IPS DF 6.9 (cell line): ENCODE measurements at regions not wholly inside any gene's neighbourhood (a gene's known extent, or its start where the extent isn't known, plus 50 kb on each side); places are given as distances from the start of the nearest gene placed in this dataset.

Experiments
- DNase-seq: peaks from one replicate; pipeline ENCODE4 v3.0.0-alpha.2; 2013; ENCODE audit warnings: low read depth, low spot score
- H3K27ac ChIP-seq: one replicate; pipeline ENCODE4 v1.5.1; 2013; ENCODE audit warnings: low read length, control low read depth
- H3K27me3 ChIP-seq: 2 replicates; pipeline ENCODE4 v1.6.1; 2013; ENCODE audit warnings: mild to moderate bottlenecking, low read length; ENCODE audit not compliant: control insufficient read depth, insufficient read depth
- H3K36me3 ChIP-seq: 2 replicates; pipeline ENCODE4 v1.6.1; 2013; ENCODE audit warnings: low read length; ENCODE audit not compliant: control insufficient read depth, insufficient read depth
- H3K4me1 ChIP-seq: 2 replicates; pipeline ENCODE4 v1.6.1; 2013; ENCODE audit warnings: low read length; ENCODE audit not compliant: control insufficient read depth, insufficient read depth
- H3K4me3 ChIP-seq: 2 replicates; pipeline ENCODE4 v1.5.1; 2013; ENCODE audit warnings: mild to moderate bottlenecking, low read length
- H3K9me3 ChIP-seq: 2 replicates; pipeline ENCODE4 v1.6.1; 2013; ENCODE audit warnings: low read length, inconsistent platforms; ENCODE audit not compliant: control insufficient read depth, insufficient read depth
- WGBS: extraction: QIAGEN DNeasy Blood & Tissue Kit; methylation state at CpG from one replicate; pipeline ENCODE4 v1.1.7; 2013; ENCODE audit warnings: mixed read lengths, missing lambda C conversion rate; ENCODE audit not compliant: insufficient read length, insufficient coverage; 5-methylcytosine and 5-hydroxymethylcytosine counted together

GRCh38 chr20:56829788-56830385 lies 200.8 kb downstream of the TFAP2C start:
- no peaks in the 10 kb centered on the region for H3K9me3 ChIP-seq
- H3K27ac ChIP-seq, result no peak overlapping the region
- no peak for DNase-seq
- no CpG with 5 or more reads among the region's 17 CpGs for WGBS
- no peak overlapping the region for H3K4me3 ChIP-seq
- no peaks in the 10 kb centered on the region for H3K36me3 ChIP-seq
- no peaks in the 10 kb centered on the region for H3K27me3 ChIP-seq
- H3K4me1 ChIP-seq, result peaks cover 7% of the 10 kb centered on the region; the same call in 1 of the 2 replicates

DNA sequence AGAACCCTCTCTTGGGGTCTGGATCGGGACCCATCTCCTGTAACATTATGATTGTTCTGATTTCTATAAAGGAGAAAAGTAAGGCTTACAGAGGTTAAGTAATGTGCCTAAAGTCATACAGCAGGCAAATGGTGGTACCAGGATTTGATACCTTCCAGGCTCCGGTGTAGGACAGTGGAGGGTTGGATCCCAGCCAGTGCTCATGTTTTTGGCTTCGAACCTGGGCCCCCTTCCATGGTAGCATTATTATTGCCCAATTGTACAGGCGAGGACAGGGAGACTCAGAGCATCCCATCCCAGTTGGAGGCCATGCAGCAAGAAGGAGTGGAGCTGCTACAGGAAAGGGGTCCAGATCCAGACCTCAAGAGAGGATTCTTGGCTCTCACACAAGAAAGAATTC lies 202.7 kb downstream of the TFAP2C start:
- Histone ChIP-seq H3K9me3 (no peaks in the 10 kb centered on the region), H3K4me1 (peaks cover 7% of the 10 kb centered on the region; the same call in 1 of the 2 replicates), H3K4me3 (no peak overlapping the region), H3K36me3 (no peaks in the 10 kb centered on the region), H3K27me3 (no peaks in the 10 kb centered on the region), H3K27ac (no peak overlapping the region)
- no peak for DNase-seq
- no CpG with 5 or more reads among the region's 4 CpGs for WGBS

GRCh38 chr20:56833427-56833826 lies 204.3 kb downstream of the TFAP2C start:
- Histone ChIP-seq H3K36me3 (no peaks in the 10 kb centered on the region), H3K9me3 (no peaks in the 10 kb centered on the region), H3K4me3 (no peak overlapping the region), H3K27me3 (no peaks in the 10 kb centered on the region), H3K27ac (no peak overlapping the region), H3K4me1 (peaks cover 7% of the 10 kb centered on the region; the same call in 1 of the 2 replicates)
- DNase-seq, result no peak
- no CpG with 5 or more reads among the region's 5 CpGs for WGBS

DNA sequence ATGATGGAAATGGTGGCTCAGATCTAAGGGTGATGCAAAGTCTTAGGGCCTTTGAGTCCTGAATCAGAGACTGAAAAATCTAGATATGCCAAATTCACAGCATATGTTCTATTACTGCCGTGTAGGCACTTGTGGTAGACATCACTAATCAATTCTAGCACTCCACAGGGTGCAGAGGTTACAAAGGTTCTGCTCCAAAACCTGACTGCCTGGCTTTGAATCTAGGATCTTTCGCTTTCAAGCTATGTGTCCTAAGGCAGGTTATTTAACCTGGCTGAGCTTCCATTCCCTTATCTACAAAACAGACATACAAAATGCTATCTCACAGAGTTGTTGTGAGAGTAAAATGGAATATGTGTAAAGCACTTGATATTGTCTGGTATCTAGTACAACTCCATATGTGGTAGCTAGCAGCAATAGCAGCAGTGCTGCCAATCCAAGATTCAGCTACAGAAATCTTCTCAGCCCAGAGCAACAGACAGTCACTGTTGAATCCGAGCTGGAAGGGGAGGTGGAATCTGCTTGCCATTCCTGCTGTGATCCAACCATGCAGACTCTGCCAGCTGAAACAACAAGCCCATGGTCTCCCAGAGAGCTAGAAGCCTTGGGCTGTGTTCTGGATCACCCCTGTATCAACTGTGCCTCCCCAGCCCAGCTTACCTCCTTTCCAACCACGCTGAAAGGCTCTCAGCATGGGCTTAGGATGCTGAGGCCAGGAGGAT lies 206.9 kb downstream of the TFAP2C start:
- no CpG with 5 or more reads among the region's 4 CpGs for WGBS
- Histone ChIP-seq H3K27ac (no peak overlapping the region), H3K9me3 (no peaks in the 10 kb centered on the region), H3K27me3 (no peaks in the 10 kb centered on the region), H3K36me3 (no peaks in the 10 kb centered on the region), H3K4me3 (no peak overlapping the region), H3K4me1 (0 out of 2 replicates have a peak, but pooled peaks cover under 1% of the 10 kb centered on the region)
- DNase-seq, result no peak

- H3K27me3 ChIP-seq, result no peaks in the 10 kb centered on the region
- no peaks in the 10 kb centered on the region for H3K9me3 ChIP-seq
- H3K4me3 ChIP-seq, result no peak overlapping the region
- DNase-seq, result no peak
- no peaks in the 10 kb centered on the region for H3K4me1 ChIP-seq
- 100% methylated on average over 2 of the region's 2 CpGs for WGBS
- no peak overlapping the region for H3K27ac ChIP-seq
- no peaks in the 10 kb centered on the region for H3K36me3 ChIP-seq
Observed at GRCh38 chr20:56839222-56839621, 210.1 kb downstream of the TFAP2C start.

DNA sequence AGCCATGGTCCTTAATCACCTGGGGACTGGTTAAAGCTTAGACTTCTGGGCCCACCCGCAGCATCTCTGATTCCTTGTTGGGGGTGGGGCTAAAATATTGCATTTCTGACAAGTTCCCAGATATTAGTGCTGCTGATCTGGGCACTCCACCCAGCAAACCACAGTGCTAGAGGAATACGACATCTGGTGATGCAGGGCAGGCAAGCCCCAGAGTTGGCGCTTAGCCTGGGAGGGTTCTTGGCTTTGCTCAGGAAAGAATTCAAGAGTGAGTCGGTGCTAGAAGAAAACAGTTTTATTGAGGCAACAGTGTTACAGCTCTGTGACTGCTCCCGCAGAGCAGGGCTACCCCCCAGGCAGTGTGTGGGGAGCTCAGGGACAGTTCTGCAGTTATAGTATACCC lies 210.7 kb downstream of the TFAP2C start:
- no peaks in the 10 kb centered on the region for H3K9me3 ChIP-seq
- H3K36me3 ChIP-seq, result no peaks in the 10 kb centered on the region
- H3K4me3 ChIP-seq, result no peak overlapping the region
- H3K27me3 ChIP-seq, result no peaks in the 10 kb centered on the region
- WGBS, result no CpG with 5 or more reads among the region's 5 CpGs
- H3K27ac ChIP-seq, result no peak overlapping the region
- DNase-seq, result no peak
- H3K4me1 ChIP-seq, result no peaks in the 10 kb centered on the region

- no CpG with 5 or more reads among the region's 3 CpGs for WGBS
Observed at GRCh38 chr20:56840716-56841261, 211.7 kb downstream of the TFAP2C start.

GRCh38 chr20:56841346-56841908 lies 212.3 kb downstream of the TFAP2C start:
- H3K27me3 ChIP-seq, result no peaks in the 10 kb centered on the region
- no peak overlapping the region for H3K4me3 ChIP-seq
- DNase-seq, result no peak
- H3K4me1 ChIP-seq, result no peaks in the 10 kb centered on the region
- WGBS, result no CpG with 5 or more reads among the region's 6 CpGs
- no peaks in the 10 kb centered on the region for H3K9me3 ChIP-seq
- H3K27ac ChIP-seq, result no peak overlapping the region
- no peaks in the 10 kb centered on the region for H3K36me3 ChIP-seq

More at GRCh38 chr20:56840716-56841261, 211.7 kb downstream of the TFAP2C start:
- no peak for DNase-seq
- no peaks in the 10 kb centered on the region for H3K4me1 ChIP-seq
- no peaks in the 10 kb centered on the region for H3K36me3 ChIP-seq
- no peaks in the 10 kb centered on the region for H3K9me3 ChIP-seq
- H3K4me3 ChIP-seq, result no peak overlapping the region
- H3K27me3 ChIP-seq, result no peaks in the 10 kb centered on the region
- H3K27ac ChIP-seq, result no peak overlapping the region

GRCh38 chr20:56842056-56842455 lies 212.9 kb downstream of the TFAP2C start:
- Histone ChIP-seq H3K27ac (no peak overlapping the region), H3K9me3 (no peaks in the 10 kb centered on the region), H3K4me1 (no peaks in the 10 kb centered on the region), H3K36me3 (no peaks in the 10 kb centered on the region), H3K27me3 (no peaks in the 10 kb centered on the region), H3K4me3 (no peak overlapping the region)
- no peak for DNase-seq
- no CpG with 5 or more reads among the region's 9 CpGs for WGBS

DNA sequence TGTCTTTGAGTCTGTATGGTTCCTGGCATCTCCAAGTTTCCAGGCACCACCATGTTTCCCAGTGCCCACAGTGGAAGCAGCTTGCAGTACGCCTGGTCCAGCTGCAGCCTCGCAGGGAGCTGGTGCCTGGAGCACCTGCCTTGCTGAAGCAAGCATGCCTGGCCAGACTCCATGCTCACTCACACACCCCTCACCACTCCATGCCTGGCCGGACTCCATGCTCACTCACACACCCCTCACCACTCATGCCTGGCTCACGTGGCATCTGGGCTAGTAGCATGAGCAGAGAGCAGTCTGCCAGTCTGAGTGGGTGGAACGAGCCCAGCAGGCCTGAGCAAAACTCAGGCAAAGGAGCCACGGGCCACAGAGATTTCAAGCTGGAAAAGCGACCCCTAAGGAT lies 214.3 kb downstream of the TFAP2C start:
- DNase-seq, result no peak
- H3K36me3 ChIP-seq, result no peaks in the 10 kb centered on the region
- no peak overlapping the region for H3K27ac ChIP-seq
- no peak overlapping the region for H3K4me3 ChIP-seq
- no peaks in the 10 kb centered on the region for H3K9me3 ChIP-seq
- no peaks in the 10 kb centered on the region for H3K4me1 ChIP-seq
- no peaks in the 10 kb centered on the region for H3K27me3 ChIP-seq
- no CpG with 5 or more reads among the region's 7 CpGs for WGBS
